ENCODE measurements at regions not wholly inside any gene's neighbourhood (a gene's known extent, or its start where the extent isn't known, plus 50 kb on each side); places are given as distances from the start of the nearest gene placed in this dataset.

DNA sequence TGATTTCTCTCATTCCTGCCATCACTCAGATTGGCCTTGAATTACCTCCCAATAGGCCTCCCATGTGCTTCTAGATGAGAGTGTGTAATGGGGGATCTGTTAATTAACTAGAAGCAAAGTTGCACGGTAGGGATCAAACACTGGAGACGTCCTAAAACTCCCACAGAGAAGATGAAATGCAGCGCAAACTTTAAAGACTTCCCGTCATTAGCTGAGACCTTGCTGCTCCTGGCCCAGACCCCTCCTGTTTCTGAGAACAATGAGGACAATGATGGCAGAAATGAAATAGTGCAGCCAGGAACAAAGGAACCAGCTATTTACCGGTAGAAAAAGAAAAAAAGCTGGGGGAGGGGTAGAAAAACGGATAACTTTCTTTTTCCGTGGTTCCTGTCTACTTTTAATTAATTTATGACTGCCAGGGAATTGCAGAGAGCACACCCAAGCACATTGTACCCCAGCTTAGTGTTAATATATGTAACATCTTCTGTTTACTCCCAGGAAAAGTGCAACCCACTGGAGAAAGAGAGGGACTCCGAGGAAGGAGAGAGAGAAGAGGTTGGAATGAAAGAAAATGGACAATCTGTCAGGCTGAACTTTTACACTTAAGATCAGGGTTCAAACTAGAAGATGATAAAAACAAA is 280.7 kb upstream of the SOX5 start:
- DNase-seq (ENCODE audit: low read depth): no peak
- no peak overlapping the region for H3K4me3 ChIP-seq (ENCODE audit: low read depth, low read length)
- TF ChIP-seq POLR2A (IDR thresholded peaks at IDR 0.05; ENCODE audit: extremely low read depth, insufficient read length): no peak
- TF ChIP-seq, protein P1, sequence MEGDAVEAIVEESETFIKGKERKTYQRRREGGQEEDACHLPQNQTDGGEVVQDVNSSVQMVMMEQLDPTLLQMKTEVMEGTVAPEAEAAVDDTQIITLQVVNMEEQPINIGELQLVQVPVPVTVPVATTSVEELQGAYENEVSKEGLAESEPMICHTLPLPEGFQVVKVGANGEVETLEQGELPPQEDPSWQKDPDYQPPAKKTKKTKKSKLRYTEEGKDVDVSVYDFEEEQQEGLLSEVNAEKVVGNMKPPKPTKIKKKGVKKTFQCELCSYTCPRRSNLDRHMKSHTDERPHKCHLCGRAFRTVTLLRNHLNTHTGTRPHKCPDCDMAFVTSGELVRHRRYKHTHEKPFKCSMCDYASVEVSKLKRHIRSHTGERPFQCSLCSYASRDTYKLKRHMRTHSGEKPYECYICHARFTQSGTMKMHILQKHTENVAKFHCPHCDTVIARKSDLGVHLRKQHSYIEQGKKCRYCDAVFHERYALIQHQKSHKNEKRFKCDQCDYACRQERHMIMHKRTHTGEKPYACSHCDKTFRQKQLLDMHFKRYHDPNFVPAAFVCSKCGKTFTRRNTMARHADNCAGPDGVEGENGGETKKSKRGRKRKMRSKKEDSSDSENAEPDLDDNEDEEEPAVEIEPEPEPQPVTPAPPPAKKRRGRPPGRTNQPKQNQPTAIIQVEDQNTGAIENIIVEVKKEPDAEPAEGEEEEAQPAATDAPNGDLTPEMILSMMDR (IDR thresholded peaks at IDR 0.05; ENCODE audit: low read depth, low read length): no peak
- TF ChIP-seq MYC (IDR thresholded peaks at IDR 0.05; ENCODE audit: low read depth, low read length): no peak
- TF ChIP-seq, protein P2, sequence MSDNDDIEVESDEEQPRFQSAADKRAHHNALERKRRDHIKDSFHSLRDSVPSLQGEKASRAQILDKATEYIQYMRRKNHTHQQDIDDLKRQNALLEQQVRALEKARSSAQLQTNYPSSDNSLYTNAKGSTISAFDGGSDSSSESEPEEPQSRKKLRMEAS (IDR thresholded peaks at IDR 0.05; ENCODE audit: low read depth, low read length): no peak

DNA sequence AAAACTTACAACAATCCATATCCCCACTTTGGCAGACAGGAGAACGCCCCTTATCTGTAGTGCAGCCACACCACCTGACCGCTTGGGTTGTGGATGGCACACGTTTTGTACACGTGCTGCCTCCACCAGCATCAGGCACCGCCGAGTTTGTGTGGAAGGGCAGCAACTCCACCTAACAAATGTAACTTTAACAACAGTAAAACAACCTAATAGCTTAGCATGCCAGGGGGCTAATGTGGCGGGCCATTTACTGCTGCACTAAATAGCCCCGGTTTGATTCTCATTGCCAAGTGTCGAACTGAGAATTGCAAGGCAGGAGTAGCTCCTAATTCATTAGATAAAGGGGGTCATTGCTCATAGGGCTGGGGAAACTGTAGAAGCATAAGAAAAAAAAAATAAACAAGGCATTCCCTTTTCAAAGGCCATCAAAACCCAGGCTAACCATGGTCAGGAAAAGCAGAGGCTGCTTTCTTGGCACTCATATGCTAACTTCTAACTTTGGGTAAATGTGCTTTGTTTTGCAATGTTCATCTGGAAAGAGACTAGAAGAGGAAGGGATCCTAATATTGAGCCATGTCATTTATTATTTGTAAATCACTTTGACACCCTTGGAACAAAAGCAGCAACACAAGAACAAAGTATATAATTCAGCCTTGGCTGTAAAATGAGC is 279.7 kb upstream of the SOX5 start:
- no peak for DNase-seq (ENCODE audit: low read depth)
- TF ChIP-seq, protein P1 (IDR thresholded peaks at IDR 0.05; ENCODE audit: low read depth, low read length): no peak
- H3K4me3 ChIP-seq (ENCODE audit: low read depth, low read length): no peak overlapping the region

DNA sequence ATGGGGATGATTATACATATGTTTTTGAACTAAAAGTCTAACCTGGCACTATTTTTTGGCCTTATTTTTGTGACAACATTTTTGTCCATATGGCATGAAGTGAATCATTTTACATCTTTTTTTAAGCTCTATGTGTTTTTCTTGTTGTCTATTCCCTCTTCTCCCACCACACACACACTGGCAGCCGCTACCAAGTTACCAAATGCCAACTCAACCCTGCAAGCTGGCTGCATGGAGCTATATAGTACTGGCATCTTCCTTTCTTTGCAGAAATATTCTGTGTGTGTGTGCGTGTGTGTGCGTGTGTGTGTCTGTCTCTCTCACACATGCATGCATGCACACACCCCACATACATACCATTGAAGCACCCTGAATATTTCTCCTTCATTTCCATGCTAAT is 278.9 kb upstream of the SOX5 start:
- no peak for DNase-seq (ENCODE audit: low read depth)
- TF ChIP-seq, protein P1 (IDR thresholded peaks at IDR 0.05; ENCODE audit: low read depth, low read length): no peak
- TF ChIP-seq, protein P2 (IDR thresholded peaks at IDR 0.05; ENCODE audit: low read depth, low read length): no peak
- TF ChIP-seq MYC (IDR thresholded peaks at IDR 0.05; ENCODE audit: low read depth, low read length) (no peak), POLR2A (IDR thresholded peaks at IDR 0.05; ENCODE audit: extremely low read depth, insufficient read length) (no peak)
- no peak overlapping the region for H3K4me3 ChIP-seq (ENCODE audit: low read depth, low read length)

DNA sequence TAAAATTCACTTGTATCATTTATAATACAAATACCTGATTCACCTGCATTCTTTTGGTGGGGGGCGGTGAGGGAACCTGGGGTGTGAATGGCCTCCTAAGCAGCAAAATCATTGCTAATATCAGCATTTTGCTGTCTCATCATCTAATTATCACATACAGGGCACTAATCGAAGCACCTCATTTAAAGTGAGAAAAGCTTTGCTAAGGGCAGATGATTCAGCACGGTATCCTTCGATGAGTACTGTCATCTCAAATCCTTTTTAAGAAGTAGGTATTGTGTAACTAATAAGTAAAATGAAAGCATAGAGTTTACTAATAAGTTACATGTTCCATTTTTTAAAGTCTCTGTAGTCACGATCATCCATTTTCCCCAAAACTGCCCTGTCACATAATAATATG is 278.1 kb upstream of the SOX5 start:
- DNase-seq (ENCODE audit: low read depth): no peak
- TF ChIP-seq POLR2A (IDR thresholded peaks at IDR 0.05; ENCODE audit: extremely low read depth, insufficient read length): no peak
- TF ChIP-seq MYC (IDR thresholded peaks at IDR 0.05; ENCODE audit: low read depth, low read length): no peak
- TF ChIP-seq, protein P2 (IDR thresholded peaks at IDR 0.05; ENCODE audit: low read depth, low read length): no peak
- TF ChIP-seq, protein P1 (IDR thresholded peaks at IDR 0.05; ENCODE audit: low read depth, low read length): no peak
- no peak overlapping the region for H3K4me3 ChIP-seq (ENCODE audit: low read depth, low read length)

DNA sequence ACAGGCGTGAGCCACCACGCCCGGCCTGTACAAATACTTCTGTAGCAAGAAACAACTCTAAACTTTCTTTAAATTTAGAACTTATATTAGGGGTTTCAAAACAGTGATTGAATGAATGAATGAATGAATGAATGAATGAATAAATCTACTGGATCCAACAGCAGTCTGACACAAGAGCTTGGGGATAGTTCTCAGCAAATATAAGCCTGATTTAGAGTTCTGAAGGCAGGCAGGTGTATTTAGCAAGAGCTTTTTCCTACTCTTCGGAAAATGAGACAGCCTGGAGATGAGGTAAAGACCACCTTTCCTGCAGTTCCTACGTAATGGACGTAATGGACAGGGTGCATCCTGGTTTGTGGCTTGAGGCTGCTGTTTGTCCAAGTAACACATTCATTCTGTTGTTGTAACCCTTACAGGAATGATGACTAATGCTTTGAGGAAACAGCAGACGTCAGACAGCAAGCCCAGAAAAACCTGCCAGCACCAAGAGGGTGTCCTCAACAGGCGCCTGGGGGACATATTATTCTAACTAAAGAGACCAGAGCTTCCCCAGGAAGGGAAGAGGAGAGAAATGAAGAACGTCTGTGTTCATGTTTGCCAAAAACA is 277.4 kb upstream of the SOX5 start:
- no peak overlapping the region for H3K4me3 ChIP-seq (ENCODE audit: low read depth, low read length)
- DNase-seq (ENCODE audit: low read depth): peak; percentile 34
- TF ChIP-seq, protein P2 (IDR thresholded peaks at IDR 0.05; ENCODE audit: low read depth, low read length): no peak
- TF ChIP-seq, protein P1 (IDR thresholded peaks at IDR 0.05; ENCODE audit: low read depth, low read length): no peak
- TF ChIP-seq POLR2A (IDR thresholded peaks at IDR 0.05; ENCODE audit: extremely low read depth, insufficient read length): no peak
- TF ChIP-seq MYC (IDR thresholded peaks at IDR 0.05; ENCODE audit: low read depth, low read length): no peak

Measured in NB4 (cell line).